DND-41 (cell line): ENCODE measurements at regions not wholly inside any gene's neighbourhood (a gene's known extent, or its start where the extent isn't known, plus 50 kb on each side); places are given as distances from the start of the nearest gene placed in this dataset.

Experiments
- ATAC-seq: fragments of 200-7000 bp; cut with Tn5 transposase; 3 replicates; pipeline ENCODE4 v1.9.1; 2021; ENCODE audit warnings: low read depth; ENCODE audit not compliant: insufficient read depth
- DNase-seq: peaks from one replicate; pipeline ENCODE4 v3.0.0-alpha.2; 2020
- H2AFZ ChIP-seq: 2 replicates; pipeline ENCODE4 v1.6.0; 2012; ENCODE audit warnings: low read depth, low read length
- H3K27ac ChIP-seq: 2 replicates; pipeline ENCODE4 v1.5.1; 2012; ENCODE audit warnings: low read length, inconsistent platforms
- H3K27me3 ChIP-seq: fragments of 200-600 bp; sonication (generic); 2 replicates; pipeline ENCODE4 v1.6.0; 2012; ENCODE audit warnings: low read length, mild to moderate bottlenecking, inconsistent platforms; ENCODE audit not compliant: insufficient read depth, poor library complexity
- H3K36me3 ChIP-seq: 2 replicates; pipeline ENCODE4 v1.5.1; 2012; ENCODE audit warnings: low read length, inconsistent platforms; ENCODE audit not compliant: insufficient read depth
- H3K4me1 ChIP-seq: 2 replicates; pipeline ENCODE4 v1.5.1; 2012; ENCODE audit warnings: mild to moderate bottlenecking, low read length; ENCODE audit not compliant: insufficient read depth
- H3K4me2 ChIP-seq: 2 replicates; pipeline ENCODE4 v1.6.0; 2012; ENCODE audit warnings: mild to moderate bottlenecking, moderate library complexity, low read length, inconsistent platforms; ENCODE audit not compliant: insufficient read depth
- H3K4me3 ChIP-seq, 2 experiments: fragments of 200-600 bp in 1 of 2; shearing (Covaris generic) in 1 of 2; 2 replicates each; pipeline ENCODE4 v1.5.1; 2012 to 2016; ENCODE audit warnings: inconsistent platforms in 2 of 2, low read length in 2 of 2, mild to moderate bottlenecking in 2 of 2, low read depth in 1 of 2, moderate library complexity in 1 of 2
- H3K79me2 ChIP-seq: 2 replicates; pipeline ENCODE4 v1.6.0; 2012; ENCODE audit warnings: low read length, inconsistent platforms; ENCODE audit not compliant: insufficient read depth
- H3K9ac ChIP-seq: 2 replicates; pipeline ENCODE4 v1.6.0; 2012; ENCODE audit warnings: low read depth, mild to moderate bottlenecking, inconsistent platforms, low read length, moderate library complexity
- H3K9me3 ChIP-seq: 2 replicates; pipeline ENCODE4 v1.5.1; 2012; ENCODE audit warnings: low read length, moderate library complexity, mild to moderate bottlenecking, inconsistent platforms; ENCODE audit not compliant: insufficient read depth, severe bottlenecking
- H4K20me1 ChIP-seq: 2 replicates; pipeline ENCODE4 v1.6.0; 2012; ENCODE audit warnings: low read length; ENCODE audit not compliant: insufficient read depth
- EZH2 ChIP-seq: IDR thresholded peaks from 3 replicates; pipeline ENCODE4 v1.6.1; 2012; ENCODE audit warnings: borderline replicate concordance, low read depth, mild to moderate bottlenecking, moderate library complexity, low read length, inconsistent platforms; ENCODE audit not compliant: severe bottlenecking
- TF ChIP-seq, protein P1 (sequence below): IDR thresholded peaks from 2 replicates; pipeline ENCODE4 v1.5.1; 2012; ENCODE audit warnings: borderline replicate concordance, low read length, moderate library complexity, mild to moderate bottlenecking; ENCODE audit not compliant: poor library complexity, severe bottlenecking; ENCODE audit errors: extremely low read depth

GRCh38 chr20:10998476-10998875 is 324.7 kb upstream of the JAG1 start:
- TF ChIP-seq, protein P1, sequence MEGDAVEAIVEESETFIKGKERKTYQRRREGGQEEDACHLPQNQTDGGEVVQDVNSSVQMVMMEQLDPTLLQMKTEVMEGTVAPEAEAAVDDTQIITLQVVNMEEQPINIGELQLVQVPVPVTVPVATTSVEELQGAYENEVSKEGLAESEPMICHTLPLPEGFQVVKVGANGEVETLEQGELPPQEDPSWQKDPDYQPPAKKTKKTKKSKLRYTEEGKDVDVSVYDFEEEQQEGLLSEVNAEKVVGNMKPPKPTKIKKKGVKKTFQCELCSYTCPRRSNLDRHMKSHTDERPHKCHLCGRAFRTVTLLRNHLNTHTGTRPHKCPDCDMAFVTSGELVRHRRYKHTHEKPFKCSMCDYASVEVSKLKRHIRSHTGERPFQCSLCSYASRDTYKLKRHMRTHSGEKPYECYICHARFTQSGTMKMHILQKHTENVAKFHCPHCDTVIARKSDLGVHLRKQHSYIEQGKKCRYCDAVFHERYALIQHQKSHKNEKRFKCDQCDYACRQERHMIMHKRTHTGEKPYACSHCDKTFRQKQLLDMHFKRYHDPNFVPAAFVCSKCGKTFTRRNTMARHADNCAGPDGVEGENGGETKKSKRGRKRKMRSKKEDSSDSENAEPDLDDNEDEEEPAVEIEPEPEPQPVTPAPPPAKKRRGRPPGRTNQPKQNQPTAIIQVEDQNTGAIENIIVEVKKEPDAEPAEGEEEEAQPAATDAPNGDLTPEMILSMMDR = no peak
- no peak for TF ChIP-seq EZH2
- Histone ChIP-seq H3K27ac (no peak overlapping the region), H3K9ac (no peak overlapping the region), H3K9me3 (no peaks in the 10 kb centered on the region), H3K4me1 (no peaks in the 10 kb centered on the region), H3K36me3 (no peaks in the 10 kb centered on the region), H3K79me2 (no peaks in the 10 kb centered on the region), H3K27me3 (no peaks in the 10 kb centered on the region), H2AFZ (no peak overlapping the region), H3K4me2 (no peak overlapping the region), H4K20me1 (no peaks in the 10 kb centered on the region), H3K4me3 (no peak overlapping the region)
- DNase-seq = no peak
- ATAC-seq = no peak

DNA sequence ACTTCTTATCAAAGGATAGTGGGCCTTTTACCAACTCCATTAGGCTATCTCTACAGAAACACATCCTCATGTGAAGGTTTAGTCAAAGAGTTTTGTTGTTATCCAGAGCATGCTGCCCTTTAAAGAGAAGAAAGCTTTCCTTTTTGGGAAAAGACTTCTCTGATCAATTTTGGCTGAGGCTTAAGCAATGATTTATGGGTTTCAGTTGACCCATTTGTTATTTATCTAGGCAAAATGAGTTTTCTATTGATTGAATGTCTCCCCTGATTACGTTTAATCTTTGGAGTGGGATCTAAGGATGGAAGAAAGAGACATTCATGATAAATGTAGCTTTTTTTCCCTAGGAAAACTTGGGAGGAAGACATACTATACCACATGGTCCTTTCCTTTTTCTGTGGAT is 326.6 kb upstream of the JAG1 start:
- H3K4me3 ChIP-seq = no peak overlapping the region
- H3K9ac ChIP-seq = no peak overlapping the region
- no peak overlapping the region for H3K4me2 ChIP-seq
- H2AFZ ChIP-seq = no peak overlapping the region
- no peaks in the 10 kb centered on the region for H3K4me1 ChIP-seq
- no peaks in the 10 kb centered on the region for H3K79me2 ChIP-seq
- no peaks in the 10 kb centered on the region for H4K20me1 ChIP-seq
- no peaks in the 10 kb centered on the region for H3K27me3 ChIP-seq
- DNase-seq (no peak), ATAC-seq (no peak)
- TF ChIP-seq EZH2 = no peak
- TF ChIP-seq, protein P1 = no peak
- no peaks in the 10 kb centered on the region for H3K9me3 ChIP-seq
- no peaks in the 10 kb centered on the region for H3K36me3 ChIP-seq
- no peak overlapping the region for H3K27ac ChIP-seq

GRCh38 chr20:11001302-11001701 is 327.5 kb upstream of the JAG1 start:
- no peaks in the 10 kb centered on the region for H3K9me3 ChIP-seq
- H2AFZ ChIP-seq = no peak overlapping the region
- H3K4me1 ChIP-seq = no peaks in the 10 kb centered on the region
- H3K4me3 ChIP-seq = no peak overlapping the region
- H3K9ac ChIP-seq = no peak overlapping the region
- H3K79me2 ChIP-seq = no peaks in the 10 kb centered on the region
- H3K27me3 ChIP-seq = no peaks in the 10 kb centered on the region
- H3K36me3 ChIP-seq = no peaks in the 10 kb centered on the region
- H3K27ac ChIP-seq = no peak overlapping the region
- DNase-seq = no peak
- TF ChIP-seq EZH2 = no peak
- TF ChIP-seq, protein P1 = no peak
- H3K4me2 ChIP-seq = no peak overlapping the region
- ATAC-seq = no peak
- H4K20me1 ChIP-seq = no peaks in the 10 kb centered on the region

GRCh38 chr20:11001764-11002540 is 328.2 kb upstream of the JAG1 start:
- no peak overlapping the region for H2AFZ ChIP-seq
- H3K9ac ChIP-seq = no peak overlapping the region
- no peak overlapping the region for H3K4me2 ChIP-seq
- no peaks in the 10 kb centered on the region for H3K4me1 ChIP-seq
- no peaks in the 10 kb centered on the region for H3K79me2 ChIP-seq
- H3K27ac ChIP-seq = no peak overlapping the region
- ATAC-seq = no peak
- TF ChIP-seq EZH2 = no peak
- TF ChIP-seq, protein P1 = no peak
- H4K20me1 ChIP-seq = no peaks in the 10 kb centered on the region
- no peak overlapping the region for H3K4me3 ChIP-seq
- H3K27me3 ChIP-seq = no peaks in the 10 kb centered on the region
- no peaks in the 10 kb centered on the region for H3K9me3 ChIP-seq
- no peaks in the 10 kb centered on the region for H3K36me3 ChIP-seq
- DNase-seq = no peak
